Loucy (cell line): ENCODE measurements at regions not wholly inside any gene's neighbourhood (a gene's known extent, or its start where the extent isn't known, plus 50 kb on each side); places are given as distances from the start of the nearest gene placed in this dataset.

Experiments
- CTCF ChIP-seq: fragments of 200-600 bp; sonication (generic); conservative IDR thresholded peaks from 2 replicates; pipeline ENCODE4 v1.5.1; 2014; ENCODE audit warnings: mild to moderate bottlenecking, antibody characterized with exemption, low read length
- EZH2phosphoT487 ChIP-seq: fragments of 200-600 bp; IDR thresholded peaks from 2 replicates; pipeline ENCODE4 v1.6.1; 2018; ENCODE audit warnings: antibody characterized with exemption, mild to moderate bottlenecking, moderate library complexity, borderline replicate concordance

- TF ChIP-seq EZH2phosphoT487 (no peak), CTCF (no peak)
These were observed 175.8 kb upstream of the RALGAPA2 start for GRCh38 chr20:20888266-20888656.
